Breast epithelium (tissue), 3 donors: ENCODE measurements at regions not wholly inside any gene's neighbourhood (a gene's known extent, or its start where the extent isn't known, plus 50 kb on each side); places are given as distances from the start of the nearest gene placed in this dataset.

Source experiments
- CTCF ChIP-seq, 3 donors: fragments of 450-650 bp; IDR thresholded peaks; one replicate each; pipeline ENCODE4 v1.5.1; 2016 to 2017; ENCODE audit warnings: antibody characterized with exemption in 3 of 3, mild to moderate bottlenecking in 3 of 3, moderate library complexity in 3 of 3
- POLR2A ChIP-seq: fragments of 450-650 bp; IDR thresholded peaks from one replicate; pipeline ENCODE4 v1.6.1; 2016; ENCODE audit warnings: antibody characterized with exemption, mild to moderate bottlenecking, moderate library complexity

DNA sequence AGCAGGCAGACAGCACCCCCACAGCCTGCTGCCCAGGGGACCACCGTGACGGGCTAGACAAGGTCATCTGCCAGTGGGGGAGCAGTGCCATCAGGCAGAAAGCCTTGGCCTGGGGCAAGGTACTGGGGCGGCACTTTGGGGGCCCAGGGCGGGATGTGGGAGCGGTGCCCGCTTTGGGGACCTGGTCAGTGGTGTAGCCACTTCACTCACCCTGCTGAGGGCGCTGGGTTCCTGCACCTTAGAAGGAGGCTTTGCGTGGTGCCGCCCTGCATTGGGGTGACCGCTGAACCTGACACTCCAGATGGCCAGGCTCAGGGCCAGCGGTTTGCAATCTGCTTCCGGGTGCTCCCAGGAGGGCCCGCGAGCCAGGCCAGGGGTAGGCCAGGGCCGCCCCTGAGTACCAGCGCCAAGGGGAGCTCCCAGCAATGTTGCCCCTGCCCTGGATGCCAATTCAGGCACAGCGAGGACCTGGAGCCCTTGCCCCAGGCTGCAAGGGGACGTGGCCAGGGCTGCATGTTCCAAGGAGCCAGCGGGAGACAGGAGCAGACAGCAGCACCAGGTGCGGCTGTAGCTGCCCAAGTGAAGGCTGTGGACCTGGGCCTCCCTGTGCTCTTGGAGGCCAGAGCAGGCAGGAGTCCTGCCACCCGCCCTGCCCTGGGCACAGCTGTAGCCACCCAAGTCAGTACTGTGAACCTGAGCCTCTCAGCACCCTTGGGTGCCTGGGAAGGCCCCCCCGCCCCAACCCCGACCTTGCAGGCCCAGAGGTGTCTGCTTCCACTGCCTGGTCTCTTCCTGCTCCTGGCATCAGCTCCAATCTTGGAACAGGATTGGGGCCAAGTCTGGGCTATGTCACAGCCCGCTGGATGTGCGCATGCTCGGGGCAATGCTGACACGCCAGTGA, 550.7 kb downstream of the SLC6A15 start:
- no peak for TF ChIP-seq CTCF (IDR thresholded peaks at IDR 0.05)
- no peak for TF ChIP-seq POLR2A
